HG03060 (cell line): ENCODE measurements at regions not wholly inside any gene's neighbourhood (a gene's known extent, or its start where the extent isn't known, plus 50 kb on each side); places are given as distances from the start of the nearest gene placed in this dataset.

Source experiments
- ATAC-seq: cut with Tn5 transposase; IDR thresholded peaks from one replicate; pipeline ENCODE4 v1.9.1; 2021; ENCODE audit warnings: low read depth, moderate number of reproducible peaks; ENCODE audit not compliant: unreplicated experiment

GRCh38 chr7:32347244-32347828 is 142.8 kb downstream of the LSM5 start:
- ATAC-seq, result no peak

DNA sequence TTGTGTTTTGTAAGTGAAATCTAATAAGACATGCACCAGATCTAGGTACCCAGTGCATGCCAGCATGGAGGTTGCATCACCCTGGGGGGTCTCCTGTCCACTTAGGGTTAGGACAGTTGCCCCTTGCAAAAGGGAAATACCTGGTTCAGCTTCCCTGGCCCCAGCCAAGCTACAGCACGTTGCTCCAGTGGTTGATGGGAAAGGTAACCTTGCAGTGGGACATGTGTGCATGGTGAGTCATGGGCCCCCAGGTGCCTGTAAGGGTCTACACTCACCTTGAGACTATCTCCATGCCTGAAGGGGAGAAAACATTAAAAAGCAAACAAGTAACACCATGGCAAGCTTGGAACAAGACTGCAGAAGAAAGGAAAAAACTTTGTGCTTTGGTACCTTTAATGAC is 143.9 kb downstream of the LSM5 start:
- ATAC-seq, result no peak

- ATAC-seq, result no peak
Measured at GRCh38 chr7:32336726-32337125, 153.5 kb downstream of the LSM5 start.

GRCh38 chr7:32335107-32335506 is 155.1 kb downstream of the LSM5 start:
- no peak for ATAC-seq

DNA sequence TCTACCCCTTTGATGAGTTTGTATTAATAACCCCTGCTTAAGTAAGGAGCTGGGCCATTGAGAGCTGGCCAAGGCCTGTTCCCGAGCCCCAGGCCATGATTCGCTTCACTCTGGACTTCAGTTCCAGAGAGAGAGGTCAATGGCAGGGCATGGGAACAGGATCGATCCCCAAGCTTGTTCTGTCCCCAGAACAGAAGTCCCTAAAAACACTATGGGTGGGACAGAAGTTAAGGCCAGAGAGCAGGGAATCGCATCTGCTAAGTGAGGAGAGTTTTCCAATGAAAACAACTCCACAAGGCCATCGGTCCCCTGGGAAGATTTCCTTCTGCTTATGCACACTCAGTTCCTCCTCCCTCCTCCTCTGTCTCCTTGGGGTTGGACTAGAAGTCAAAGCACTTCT is 159.6 kb downstream of the LSM5 start:
- ATAC-seq, result no peak

DNA sequence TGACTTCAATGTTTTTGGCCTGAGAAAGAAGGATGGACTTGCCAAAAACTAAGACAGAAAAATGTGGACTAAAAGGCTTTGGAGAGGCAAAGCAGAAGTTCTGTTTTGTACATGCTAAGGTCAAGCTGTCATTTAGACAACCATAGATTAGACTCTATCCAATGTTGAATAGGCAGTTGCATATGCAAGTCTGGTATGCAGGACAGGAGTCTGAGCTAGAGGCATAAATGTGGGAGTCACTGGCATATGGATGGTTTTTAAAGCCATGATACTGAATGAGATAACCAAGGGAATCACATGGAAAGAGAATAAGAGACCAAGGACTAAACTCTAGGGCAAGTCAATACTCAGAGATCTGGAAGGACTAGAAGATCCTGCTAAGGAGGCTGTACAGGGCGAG is 164.1 kb downstream of the LSM5 start:
- ATAC-seq, result no peak

- ATAC-seq, result no peak
Measured at GRCh38 chr7:32323712-32324111, 166.5 kb downstream of the LSM5 start.

- no peak for ATAC-seq
Measured at GRCh38 chr7:32319012-32319382, 171.2 kb downstream of the LSM5 start.

GRCh38 chr7:32318300-32319011 is 171.7 kb downstream of the LSM5 start:
- ATAC-seq, result no peak

DNA sequence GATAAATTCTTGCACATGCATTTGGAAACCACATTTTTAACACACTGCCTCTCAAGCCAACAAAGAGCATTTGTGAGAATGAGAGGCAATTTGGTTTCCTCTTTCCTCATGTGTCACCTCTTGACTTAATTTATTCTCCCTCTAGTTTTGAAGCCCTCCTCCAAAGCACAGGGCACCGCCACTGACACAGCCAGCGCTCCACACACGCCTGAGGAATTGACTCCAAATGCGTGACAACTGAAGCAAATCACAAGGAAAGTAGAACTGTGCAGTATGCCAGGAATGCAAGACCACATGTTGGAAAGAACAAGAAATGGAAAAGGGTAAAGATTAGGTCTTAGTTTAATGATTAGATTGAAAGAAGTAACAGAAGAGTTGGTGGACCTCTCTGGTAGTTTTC is 173.3 kb downstream of the LSM5 start:
- no peak for ATAC-seq

DNA sequence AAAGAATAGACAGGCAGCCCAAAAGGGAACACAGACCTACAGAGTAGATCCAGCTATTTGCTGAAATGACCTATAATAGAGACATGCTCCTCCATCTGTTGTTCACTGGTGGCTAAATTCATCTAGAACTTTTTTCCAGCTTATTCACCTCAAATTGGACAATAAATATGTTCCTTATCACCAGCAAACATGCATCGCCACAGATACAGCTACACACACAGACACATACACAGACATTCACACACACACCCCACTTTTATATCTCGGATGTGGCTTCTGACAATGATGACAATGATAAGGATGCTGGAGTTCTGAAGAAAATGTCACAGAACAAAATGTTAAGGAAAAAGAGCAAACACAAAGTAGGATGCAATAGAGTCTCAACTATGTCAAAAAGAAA is 175.4 kb downstream of the LSM5 start:
- ATAC-seq, result no peak

DNA sequence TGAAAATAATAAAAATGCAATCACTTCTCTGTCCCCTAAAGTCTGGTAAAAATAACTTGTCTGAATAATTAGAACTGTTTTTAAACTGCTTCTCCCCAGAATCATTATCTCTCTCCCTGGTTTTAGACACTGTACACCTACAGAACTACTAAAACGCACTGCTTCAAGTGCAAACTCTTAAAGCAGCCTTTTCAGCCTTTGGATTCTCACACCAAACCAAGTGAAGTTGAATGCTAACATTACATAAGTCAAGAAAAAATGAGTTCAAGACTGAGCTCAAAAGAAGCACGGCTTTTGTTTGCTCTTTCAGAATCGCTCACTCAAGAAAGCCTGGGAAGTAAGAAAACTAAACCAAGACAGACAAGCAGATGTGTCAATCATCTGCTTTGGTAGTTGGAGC is 188.8 kb downstream of the LSM5 start:
- no peak for ATAC-seq

DNA sequence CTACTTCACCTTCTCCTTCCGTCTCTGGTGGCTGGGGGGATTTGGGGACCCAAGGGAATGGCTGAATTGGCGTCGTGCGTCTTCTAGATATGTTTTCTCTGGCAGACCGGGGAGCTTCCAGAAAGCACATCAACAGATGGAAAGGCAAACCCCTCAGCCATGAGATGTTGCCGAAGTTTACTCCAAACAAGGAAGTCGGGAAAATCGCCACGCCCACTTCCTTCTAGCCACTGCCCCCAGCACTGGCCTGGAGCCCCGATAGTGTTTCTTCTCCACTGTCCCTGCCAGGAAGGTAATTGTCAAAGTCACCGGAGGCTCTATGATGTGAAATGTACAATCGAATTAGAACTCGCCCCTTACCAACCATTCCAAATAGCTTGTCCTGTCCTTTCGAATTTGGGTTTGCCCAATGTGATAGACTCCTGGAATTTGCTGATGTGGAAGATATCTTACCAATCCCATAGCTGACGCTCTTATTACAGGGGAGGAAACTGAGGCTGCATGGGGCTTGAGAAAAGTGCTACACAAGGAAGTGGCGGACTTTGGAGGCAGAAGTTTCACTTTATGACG is 191.0 kb downstream of the LSM5 start:
- no peak for ATAC-seq

- ATAC-seq, result no peak
Measured at GRCh38 chr7:32298408-32299132, 191.6 kb downstream of the LSM5 start.

DNA sequence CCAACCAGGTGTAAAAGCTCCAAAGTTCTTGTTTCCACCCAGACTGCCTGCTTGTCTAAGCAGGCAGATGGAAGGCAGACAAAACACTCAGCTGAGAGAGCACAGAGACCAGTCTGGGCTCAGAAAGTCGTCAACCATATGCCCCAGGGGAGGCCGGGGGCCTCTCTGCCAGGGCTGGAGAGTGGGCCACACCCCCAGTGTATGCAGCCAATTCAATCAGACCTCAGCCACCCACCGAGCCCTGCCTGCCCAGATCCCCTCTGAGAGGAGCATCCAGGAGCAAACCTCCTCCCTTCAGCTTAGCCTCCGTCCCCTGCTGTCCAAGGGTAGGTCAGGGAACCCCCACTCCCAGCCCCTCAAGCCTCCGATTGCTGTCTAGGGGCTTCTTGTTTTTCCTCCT is 196.3 kb downstream of the LSM5 start:
- ATAC-seq, result no peak

DNA sequence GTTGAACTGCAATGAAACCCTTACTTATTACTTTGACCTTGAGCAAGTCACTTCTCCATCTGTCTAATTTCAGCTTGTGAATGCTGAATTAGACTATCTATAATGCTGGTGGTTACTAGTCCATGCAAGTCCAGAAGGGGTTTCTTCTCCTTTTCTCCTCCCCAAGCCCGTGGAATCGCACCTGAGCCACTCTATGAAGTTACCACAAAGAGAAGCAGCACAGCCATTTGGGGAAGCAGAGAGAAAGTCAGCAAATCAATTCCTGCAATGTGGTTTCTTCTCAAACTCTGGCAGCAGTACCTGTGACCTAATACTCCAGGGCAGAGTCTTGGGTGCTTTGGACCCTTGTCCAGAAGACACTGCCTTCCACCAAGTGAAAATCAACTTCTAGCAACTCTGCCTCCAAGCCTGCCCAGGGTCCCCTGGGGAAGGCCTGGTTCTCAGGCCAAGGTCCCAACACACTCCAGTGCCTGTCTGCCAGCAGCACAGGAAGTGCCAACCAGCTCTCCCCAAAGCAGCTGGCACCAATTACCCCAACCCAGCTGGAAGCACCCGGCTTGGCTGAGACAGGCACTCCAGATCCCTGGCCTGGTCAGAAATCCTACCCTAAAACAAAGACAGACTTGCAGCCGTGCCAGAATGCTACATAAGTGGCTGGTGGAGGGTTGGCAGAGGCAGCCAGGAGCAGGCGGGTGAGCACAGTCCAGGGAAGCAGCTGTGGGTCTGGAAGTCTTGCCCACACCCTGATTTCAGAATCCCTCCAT is 200.3 kb downstream of the LSM5 start:
- ATAC-seq, result no peak

GRCh38 chr7:32285698-32286097 is 204.5 kb downstream of the LSM5 start:
- no peak for ATAC-seq

- ATAC-seq, result no peak
Measured at GRCh38 chr7:32283546-32283945, 206.6 kb downstream of the LSM5 start.

GRCh38 chr7:32279500-32279899 is 209.3 kb upstream of the PDE1C start:
- ATAC-seq, result no peak

DNA sequence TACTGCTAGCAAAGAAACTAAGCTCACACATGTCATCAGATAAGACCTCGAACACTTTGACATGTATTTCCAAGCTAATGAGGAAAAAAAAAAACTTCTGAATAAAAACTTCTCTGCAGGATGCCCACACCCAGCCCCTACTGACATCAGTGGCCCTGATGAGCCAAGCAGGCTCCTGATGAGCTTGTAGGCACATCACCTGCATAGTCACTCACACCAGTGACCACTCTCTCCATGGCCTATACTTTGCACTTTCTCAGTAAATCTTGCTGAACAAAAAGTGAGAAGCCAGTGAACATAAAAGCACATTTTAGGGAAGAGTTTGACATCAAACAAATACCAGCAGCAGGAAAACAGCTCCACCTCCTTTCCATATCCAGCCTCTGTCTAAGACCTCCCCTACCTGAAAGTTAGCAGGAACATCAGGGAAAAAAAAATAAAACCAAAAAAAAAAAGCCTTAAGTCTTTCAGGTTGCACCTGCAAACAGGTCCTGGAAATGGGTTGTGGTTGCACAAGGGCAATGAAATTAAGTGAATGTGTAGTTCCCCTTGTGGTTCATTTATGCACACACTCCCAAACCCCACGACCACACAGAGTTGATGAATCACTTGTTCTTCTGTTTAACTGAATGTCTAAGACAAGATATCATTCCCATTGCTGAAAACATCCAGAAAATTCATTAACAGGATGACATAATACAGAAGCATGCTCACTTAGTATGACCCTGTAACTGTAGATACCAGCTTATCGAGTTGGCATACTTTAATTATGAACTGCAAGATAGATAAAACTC is 205.2 kb upstream of the PDE1C start:
- no peak for ATAC-seq
